GM21367 (cell line): ENCODE measurements at regions not wholly inside any gene's neighbourhood (a gene's known extent, or its start where the extent isn't known, plus 50 kb on each side); places are given as distances from the start of the nearest gene placed in this dataset.

ENCODE experiments used
- ATAC-seq: cut with Tn5 transposase; IDR thresholded peaks from one replicate; pipeline ENCODE4 v1.9.1; 2021; ENCODE audit not compliant: unreplicated experiment

- ATAC-seq, result no peak
Observed at GRCh38 chr18:78540636-78541529, 438.7 kb upstream of the SALL3 start.

DNA sequence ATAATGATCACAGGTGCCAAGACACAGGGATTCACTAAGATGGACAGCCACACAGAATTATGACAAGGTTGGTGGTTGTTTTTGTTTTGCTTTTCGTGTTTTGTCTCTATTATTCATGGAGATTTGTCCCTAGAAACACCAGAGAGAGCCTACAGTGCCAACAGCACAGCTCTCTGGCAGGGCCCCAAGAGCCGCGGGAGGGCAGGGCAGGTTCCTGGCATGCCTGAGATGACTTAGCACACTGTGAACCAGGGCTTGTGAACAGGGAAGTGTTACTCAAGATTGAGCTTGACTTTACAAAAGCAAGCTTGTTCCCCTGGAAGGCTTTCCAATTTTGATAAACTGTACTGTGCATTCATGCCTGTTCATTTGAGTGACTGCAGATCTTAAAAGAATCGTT, 437.4 kb upstream of the SALL3 start:
- ATAC-seq, result no peak

- no peak for ATAC-seq
Observed at GRCh38 chr18:78543201-78543725, 436.4 kb upstream of the SALL3 start.

DNA sequence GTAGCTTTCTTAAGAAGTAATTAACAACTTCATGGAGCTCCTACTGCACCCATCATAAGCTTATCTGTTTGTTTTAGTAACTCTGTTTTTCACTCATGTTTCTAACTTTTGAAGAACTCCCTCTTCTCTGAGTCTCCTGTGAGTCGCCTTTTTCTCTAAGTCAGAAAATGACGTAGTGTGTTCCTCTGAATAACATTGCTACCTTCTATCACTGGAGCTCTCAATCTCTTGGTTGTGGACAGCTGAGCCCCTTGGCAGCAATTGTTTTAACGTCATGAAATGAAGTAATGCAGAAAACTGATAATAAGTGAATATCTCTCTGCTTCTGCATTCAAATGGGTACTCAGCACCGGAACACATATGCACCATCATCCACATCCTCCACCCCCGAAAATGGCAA, 433.3 kb upstream of the SALL3 start:
- ATAC-seq, result no peak

- ATAC-seq, result no peak
Observed at GRCh38 chr18:78547817-78548216, 431.8 kb upstream of the SALL3 start.

DNA sequence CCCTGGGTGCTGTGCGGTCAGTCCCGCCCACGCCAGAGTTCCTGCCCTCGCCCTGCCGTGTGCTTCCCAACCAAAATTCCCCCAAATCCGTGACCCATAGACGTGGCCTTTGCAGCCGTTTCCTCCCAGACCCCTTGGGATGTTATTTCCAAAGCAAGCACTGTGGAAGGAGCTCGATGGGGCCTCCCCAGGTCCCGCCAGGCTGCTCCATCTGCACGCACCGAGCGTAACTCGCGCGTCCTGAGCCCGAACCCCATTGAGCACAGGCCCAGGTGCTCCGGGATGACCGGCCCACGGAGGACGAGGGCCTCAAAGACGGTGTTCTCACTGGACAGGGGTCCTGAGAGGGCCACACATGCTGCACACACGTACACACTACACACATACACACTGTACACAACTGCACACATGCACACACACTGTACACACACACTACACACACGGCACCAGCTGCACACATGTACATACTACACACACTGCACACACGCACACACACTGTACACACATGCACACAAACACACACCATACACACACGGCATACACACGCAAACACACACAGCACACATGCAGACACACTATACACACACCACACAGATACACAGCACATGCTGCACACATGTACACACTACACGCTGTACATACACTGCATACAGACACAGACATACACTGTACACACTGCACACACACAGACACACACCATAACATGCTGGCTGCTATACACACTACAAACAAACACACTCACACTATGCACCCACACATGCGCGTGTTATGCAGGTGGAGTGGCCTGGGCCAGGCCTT, 431.2 kb upstream of the SALL3 start:
- ATAC-seq, result no peak

DNA sequence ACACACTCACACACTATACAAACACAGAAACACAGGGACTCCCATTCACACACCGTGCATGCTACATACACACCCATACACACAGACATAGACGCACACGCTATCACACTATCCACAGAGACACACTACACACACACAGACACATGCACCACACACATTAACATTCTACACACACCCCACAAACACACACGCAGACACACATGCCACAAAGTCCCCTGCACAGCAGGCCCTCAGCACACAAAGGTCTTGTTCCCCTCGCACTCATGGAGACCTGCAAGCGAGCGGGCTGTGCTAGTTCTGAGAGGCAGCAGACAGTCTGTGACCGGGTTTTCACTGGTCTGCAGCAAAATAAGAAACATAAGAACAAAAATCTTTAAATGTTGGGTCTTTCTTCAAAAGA, 429.6 kb upstream of the SALL3 start:
- ATAC-seq, result no peak

DNA sequence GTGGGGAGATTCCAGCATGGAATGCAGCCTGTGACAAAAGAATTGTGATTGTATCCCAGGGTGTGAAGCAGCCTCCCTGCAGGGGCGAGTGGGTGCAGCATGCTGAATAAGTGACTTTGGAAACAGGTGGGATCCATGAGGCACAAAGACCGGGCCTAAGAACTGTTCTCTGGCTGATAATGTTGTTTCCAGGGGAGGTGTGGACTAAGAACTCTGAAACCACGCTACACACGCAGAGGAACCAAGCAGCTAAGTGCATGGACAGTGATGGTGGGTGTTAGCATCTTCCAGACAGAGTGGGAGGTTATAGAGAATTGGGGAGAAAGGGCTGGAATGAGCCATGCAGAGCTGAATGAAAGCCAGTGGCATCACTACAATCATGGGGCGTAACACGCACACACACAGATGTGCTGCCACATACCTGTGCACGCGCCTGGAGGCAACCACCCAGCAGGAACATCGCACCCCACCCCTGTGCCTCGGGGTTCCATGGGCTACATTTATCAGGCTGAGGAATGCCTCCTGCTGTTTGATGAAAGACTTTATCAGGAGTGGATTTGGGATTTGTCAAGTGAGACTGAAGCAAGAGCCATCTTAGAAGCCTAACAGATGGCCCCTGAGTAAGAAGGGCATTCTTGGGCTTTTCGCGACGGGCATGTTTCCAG, 424.5 kb upstream of the SALL3 start:
- no peak for ATAC-seq

- no peak for ATAC-seq
Observed at GRCh38 chr18:78557371-78557770, 422.2 kb upstream of the SALL3 start.

DNA sequence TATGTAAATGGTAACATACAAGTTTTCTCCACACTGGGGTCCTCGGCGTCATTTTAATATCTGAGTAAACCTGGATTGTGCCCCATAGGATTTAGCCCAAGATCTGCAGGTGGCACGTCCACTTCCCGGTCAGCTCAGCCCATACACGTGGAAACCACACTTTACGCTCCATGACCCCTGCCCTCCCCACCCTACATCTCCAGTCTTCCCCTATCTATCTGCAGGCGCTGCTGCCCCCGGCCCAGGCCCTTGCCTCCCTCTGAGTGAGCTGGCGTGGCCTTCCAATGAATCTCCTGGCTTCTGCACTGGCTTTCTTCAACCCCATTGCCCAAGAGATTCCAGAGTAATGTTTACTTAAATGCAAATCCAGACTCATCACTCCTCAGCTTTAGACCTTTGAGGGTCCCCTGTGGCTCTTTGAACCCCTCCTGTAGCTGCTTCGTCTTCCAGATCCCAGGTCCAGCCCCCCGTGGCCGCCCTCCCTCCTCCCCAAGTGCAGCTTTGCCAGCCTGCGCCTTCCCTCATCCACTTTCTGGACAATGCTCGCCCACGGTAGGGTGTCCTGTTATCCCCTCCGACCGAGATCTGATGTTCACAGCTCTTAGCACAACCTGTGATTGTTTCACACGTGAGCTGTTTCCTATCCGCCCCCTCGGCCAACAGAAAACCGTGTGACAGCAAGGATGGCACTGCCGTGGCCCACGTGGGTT, 421.4 kb upstream of the SALL3 start:
- ATAC-seq, result no peak

GRCh38 chr18:78558948-78559347, 420.7 kb upstream of the SALL3 start:
- ATAC-seq, result no peak

DNA sequence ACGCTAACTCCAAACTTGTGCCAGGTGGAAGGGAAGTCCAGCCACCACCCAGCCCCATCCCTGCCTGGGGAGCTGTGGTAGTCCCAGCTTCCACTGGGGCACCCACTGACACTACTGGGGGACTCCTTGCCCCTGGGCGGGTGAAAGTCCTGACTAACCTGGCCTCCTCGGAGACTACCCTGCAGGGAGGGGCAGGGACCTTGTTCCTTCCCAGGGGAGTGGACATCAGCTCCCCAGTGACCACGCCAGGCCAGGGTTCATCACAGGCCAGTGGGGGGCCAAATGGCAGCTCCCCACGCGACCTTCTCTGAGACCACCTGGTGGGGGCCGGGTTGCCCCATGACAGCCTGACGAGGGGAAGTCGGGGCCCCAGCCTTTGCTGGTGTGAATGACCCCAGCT, 420.0 kb upstream of the SALL3 start:
- ATAC-seq, result no peak

DNA sequence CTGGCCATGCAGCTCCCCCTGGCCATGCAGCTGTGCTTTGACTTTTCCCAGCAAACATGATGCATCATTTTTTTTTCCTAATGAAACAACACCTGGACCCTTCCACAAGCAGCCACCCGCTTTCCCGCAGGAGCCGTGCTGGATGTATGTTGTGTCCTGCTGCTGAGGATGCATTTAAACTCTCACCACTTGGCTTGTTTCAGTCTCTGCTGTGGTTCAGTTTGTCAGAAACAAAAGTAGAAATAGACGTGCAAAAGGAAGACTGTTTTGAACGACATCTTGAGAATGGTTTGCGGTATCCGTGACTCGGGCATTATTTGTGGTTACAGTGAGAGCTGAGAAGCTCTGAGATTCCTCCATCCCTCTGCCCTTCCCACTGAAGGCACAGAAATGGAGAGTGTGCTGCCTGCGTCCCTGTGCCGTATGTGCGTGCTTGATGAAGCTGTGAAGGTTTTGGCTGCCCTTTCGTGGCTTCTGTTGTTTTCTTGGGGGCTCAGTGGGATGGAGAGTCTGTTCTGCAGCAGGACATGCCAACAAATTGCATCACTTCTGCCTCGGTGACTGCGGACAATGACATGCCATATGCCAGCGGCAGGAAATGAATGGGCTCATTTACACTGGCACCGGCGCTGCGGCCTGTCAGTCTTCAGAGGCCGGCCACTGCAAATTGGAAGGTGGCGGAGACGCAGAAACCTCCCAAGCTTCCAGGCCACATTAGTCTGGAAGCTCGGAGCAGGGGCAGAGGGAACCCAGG, 417.7 kb upstream of the SALL3 start:
- ATAC-seq, result no peak

- ATAC-seq, result no peak
Observed at GRCh38 chr18:78562531-78562961, 417.1 kb upstream of the SALL3 start.

- ATAC-seq, result no peak
Observed at GRCh38 chr18:78563110-78563509, 416.5 kb upstream of the SALL3 start.

- ATAC-seq, result no peak
Observed at GRCh38 chr18:78564030-78564429, 415.6 kb upstream of the SALL3 start.

GRCh38 chr18:78564518-78564917, 415.1 kb upstream of the SALL3 start:
- no peak for ATAC-seq

GRCh38 chr18:78565240-78565639, 414.4 kb upstream of the SALL3 start:
- ATAC-seq, result no peak

GRCh38 chr18:78566065-78566464, 413.6 kb upstream of the SALL3 start:
- no peak for ATAC-seq

GRCh38 chr18:78566720-78567119, 412.9 kb upstream of the SALL3 start:
- no peak for ATAC-seq
